Adrenal gland (tissue), 5 donors: ENCODE measurements at regions not wholly inside any gene's neighbourhood (a gene's known extent, or its start where the extent isn't known, plus 50 kb on each side); places are given as distances from the start of the nearest gene placed in this dataset.

ENCODE experiments used
- POLR2A ChIP-seq, 2 donors: fragments of 450-650 bp; IDR thresholded peaks; one replicate each; pipeline ENCODE4 v1.6.1; 2017; ENCODE audit warnings: antibody characterized with exemption in 2 of 2, mild to moderate bottlenecking in 2 of 2, moderate library complexity in 1 of 2
- TF ChIP-seq, protein P1 (sequence below), 6 experiments: fragments of 450-650 bp in 4 of 6; fragments of 200-600 bp in 2 of 6; sonication (generic) in 1 of 6; IDR thresholded peaks; 1 replicate in 5 of 6; 2 replicates in 1 of 6; pipeline versions ENCODE4 v1.5.1 to v1.8.0; 2016 to 2021; ENCODE audit warnings: antibody characterized with exemption in 6 of 6, mild to moderate bottlenecking in 2 of 6, moderate library complexity in 1 of 6
- donor health status: DM: no; HTN: no; CAD: no.

DNA sequence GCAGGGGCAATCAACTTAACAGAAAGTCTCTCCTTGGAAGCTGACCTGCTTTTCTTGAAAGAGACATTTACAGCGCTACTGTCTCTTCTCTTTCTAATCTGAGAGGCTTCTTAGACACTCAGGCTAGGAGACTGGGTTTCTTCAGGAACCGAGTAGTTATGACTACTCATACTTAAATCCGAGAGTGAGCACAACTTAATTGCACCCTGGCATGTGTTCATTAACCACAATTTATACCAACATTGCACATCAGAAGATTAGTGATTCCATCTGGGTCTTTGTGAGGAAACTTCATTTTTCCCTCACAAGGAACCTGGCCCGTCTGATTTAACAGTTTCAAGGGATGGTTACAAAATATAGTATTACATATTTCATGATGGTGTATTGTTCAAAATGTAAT, 176.9 kb downstream of the UBE2E3 start:
- TF ChIP-seq POLR2A (IDR thresholded peaks at IDR 0.05) = no peak
- TF ChIP-seq, protein P1, sequence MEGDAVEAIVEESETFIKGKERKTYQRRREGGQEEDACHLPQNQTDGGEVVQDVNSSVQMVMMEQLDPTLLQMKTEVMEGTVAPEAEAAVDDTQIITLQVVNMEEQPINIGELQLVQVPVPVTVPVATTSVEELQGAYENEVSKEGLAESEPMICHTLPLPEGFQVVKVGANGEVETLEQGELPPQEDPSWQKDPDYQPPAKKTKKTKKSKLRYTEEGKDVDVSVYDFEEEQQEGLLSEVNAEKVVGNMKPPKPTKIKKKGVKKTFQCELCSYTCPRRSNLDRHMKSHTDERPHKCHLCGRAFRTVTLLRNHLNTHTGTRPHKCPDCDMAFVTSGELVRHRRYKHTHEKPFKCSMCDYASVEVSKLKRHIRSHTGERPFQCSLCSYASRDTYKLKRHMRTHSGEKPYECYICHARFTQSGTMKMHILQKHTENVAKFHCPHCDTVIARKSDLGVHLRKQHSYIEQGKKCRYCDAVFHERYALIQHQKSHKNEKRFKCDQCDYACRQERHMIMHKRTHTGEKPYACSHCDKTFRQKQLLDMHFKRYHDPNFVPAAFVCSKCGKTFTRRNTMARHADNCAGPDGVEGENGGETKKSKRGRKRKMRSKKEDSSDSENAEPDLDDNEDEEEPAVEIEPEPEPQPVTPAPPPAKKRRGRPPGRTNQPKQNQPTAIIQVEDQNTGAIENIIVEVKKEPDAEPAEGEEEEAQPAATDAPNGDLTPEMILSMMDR (IDR thresholded peaks at IDR 0.05) = no peak
